K562 (cell line): ENCODE measurements at regions not wholly inside any gene's neighbourhood (a gene's known extent, or its start where the extent isn't known, plus 50 kb on each side); places are given as distances from the start of the nearest gene placed in this dataset.

Experiments used
- ATAC-seq: fragments of 200-7000 bp; cut with Tn5 transposase; 3 replicates; pipeline ENCODE4 v1.9.1; 2020; ENCODE audit warnings: moderate library complexity
- BruUV-seq: library from RNA; stranded (reverse); fragments of 400-500 nt; replicated peaks from 2 replicates; lab custom pipeline; 2021; lab: Mats Ljungman, UMichigan
- CTCF ChIA-PET: fragments of 300-600 bp; formaldehyde crosslinking; extraction: SDS; loops from one replicate; lab custom pipeline; 2021; ENCODE audit warnings: low intra/inter-chr PET ratio; lab: Yijun Ruan, JAX
- POLR2A ChIA-PET: fragments of 300-600, 350-650 bp; sonication (Branson Sonifier 250); formaldehyde crosslinking; extraction: SDS; loops from one replicate; lab custom pipeline; 2021; ENCODE audit warnings: antibody characterized with exemption, inconsistent platforms; lab: Yijun Ruan, JAX
- DNase-seq, 4 experiments: peaks; one replicate each; pipeline versions ENCODE4 v3.0.0 to v3.0.0-alpha.2; 2011 to 2018; ENCODE audit warnings: low spot score in 3 of 4, mixed read lengths in 3 of 4; ENCODE audit errors: extremely low read depth in 1 of 4
- FAIRE-seq: peaks from 2 replicates; lab custom pipeline; 2011; peaks lifted over from hg19 to GRCh38; lab: Jason Lieb, UNC
- H2AFZ ChIP-seq: 2 replicates; pipeline ENCODE4 v1.6.0; 2011; ENCODE audit warnings: low read depth, low read length, control low read depth, inconsistent platforms
- H3K27ac ChIP-seq: fragments of 200-600 bp; 3 replicates; pipeline ENCODE4 v1.8.0; 2011; ENCODE audit warnings: low read depth, mild to moderate bottlenecking, control low read depth, inconsistent platforms, low read length, moderate library complexity, mixed read lengths; ENCODE audit errors: extremely low read depth
- H3K27me3 ChIP-seq, 2 experiments: fragments of 300-600 bp in 1 of 2; 2 replicates in 1 of 2; 3 replicates in 1 of 2; pipeline versions ENCODE4 v1.6.0 to v1.8.0; 2011; ENCODE audit warnings: inconsistent platforms in 2 of 2, low read length in 2 of 2, mild to moderate bottlenecking in 1 of 2, mixed read lengths in 1 of 2, moderate library complexity in 1 of 2; ENCODE audit not compliant: control insufficient read depth in 2 of 2, insufficient read depth in 2 of 2
- H3K36me3 ChIP-seq: fragments of 300-600 bp; 3 replicates; pipeline ENCODE4 v1.8.0; 2011; ENCODE audit warnings: mild to moderate bottlenecking, low read length, inconsistent platforms; ENCODE audit not compliant: control insufficient read depth, insufficient read depth
- H3K4me1 ChIP-seq, 2 experiments: fragments of 200-600 bp in 1 of 2; replicated peaks in 1 of 2; 2 replicates in 1 of 2; 3 replicates in 1 of 2; pipeline versions ENCODE4 v1.5.1 to v1.8.0; 2011; ENCODE audit warnings: inconsistent platforms in 2 of 2, low read length in 2 of 2, mild to moderate bottlenecking in 1 of 2, mixed read lengths in 1 of 2, moderate library complexity in 1 of 2; ENCODE audit not compliant: control insufficient read depth in 2 of 2, insufficient read depth in 2 of 2
- H3K4me2 ChIP-seq: 2 replicates; pipeline ENCODE4 v1.6.1; 2011; ENCODE audit warnings: low read length, control low read depth, inconsistent platforms, mixed read lengths; ENCODE audit not compliant: insufficient read depth
- H3K4me3 ChIP-seq: fragments of 200-600 bp; sonication (generic), shearing (Covaris generic); 2 replicates; pipeline ENCODE4 v1.5.1; 2016; ENCODE audit warnings: control low read depth, inconsistent platforms
- H3K79me2 ChIP-seq: fragments of 200-600 bp; 3 replicates; pipeline ENCODE4 v1.8.0; 2011; ENCODE audit warnings: low read length, inconsistent platforms; ENCODE audit not compliant: control insufficient read depth, insufficient read depth
- H3K9ac ChIP-seq, 2 experiments: 2 replicates each; pipeline versions ENCODE4 v1.6.0 to v1.6.1; 2011; ENCODE audit warnings: low read depth in 2 of 2, low read length in 2 of 2, control low read depth in 1 of 2, inconsistent platforms in 1 of 2, mild to moderate bottlenecking in 1 of 2, mixed read lengths in 1 of 2; ENCODE audit not compliant: insufficient read depth in 1 of 2
- H3K9me1 ChIP-seq: one replicate; pipeline ENCODE4 v1.6.0; 2011; ENCODE audit warnings: inconsistent platforms, mild to moderate bottlenecking, low read length, moderate library complexity; ENCODE audit not compliant: control insufficient read depth, insufficient read depth
- H3K9me3 ChIP-seq: replicated peaks from 2 replicates; pipeline ENCODE4 v1.5.1; 2011; ENCODE audit warnings: low read depth, low read length, inconsistent platforms; ENCODE audit not compliant: control insufficient read depth, insufficient read depth
- H4K20me1 ChIP-seq: replicated peaks from 2 replicates; pipeline ENCODE4 v1.6.1; 2011; ENCODE audit warnings: low read length, inconsistent platforms, mixed read lengths; ENCODE audit not compliant: control insufficient read depth, insufficient read depth
- PBX2 ChIP-seq, 2 experiments: IDR thresholded peaks in 1 of 2; conservative IDR thresholded peaks in 1 of 2; 2 replicates each; pipeline ENCODE4 v1.6.1; 2016; ENCODE audit warnings: low read depth in 2 of 2, mild to moderate bottlenecking in 1 of 2, missing compliant biosample characterization in 1 of 2, missing genetic modification characterization in 1 of 2, moderate library complexity in 1 of 2
- ZBTB7A ChIP-seq: IDR thresholded peaks from 2 replicates; pipeline ENCODE4 v1.6.1; 2011; ENCODE audit warnings: low read depth, mild to moderate bottlenecking, low read length, moderate library complexity, borderline replicate concordance; ENCODE audit not compliant: control insufficient read depth
- whole genome bisulfite sequencing: fragments of 100-300 bp; shearing (Covaris generic); methylation state at CpG from one replicate; pipeline ENCODE4 v1.1.6; 2016; ENCODE audit warnings: low coverage, mixed read lengths; ENCODE audit not compliant: insufficient coverage; ENCODE audit errors: missing lambda C conversion rate; 5-methylcytosine and 5-hydroxymethylcytosine counted together
- in situ Hi-C: fragments of 300-500 bp; cut with MboI; formaldehyde crosslinking; loops from 4 replicates; pipeline ENCODE4 v1.15.0; 2018; ENCODE audit warnings: inconsistent platforms, mixed read lengths
- intact Hi-C: fragments of 100-400 bp; cut with micrococcal nuclease; formaldehyde crosslinking; loops from 2 replicates; pipeline ENCODE4 v1.14.2; 2022

GRCh38 chr17:68682903-68683302, 81.7 kb upstream of the FAM20A start:
- in situ Hi-C loops, result no loop called here
- 0% methylated on average over 5 of the region's 5 CpGs for WGBS
- H3K9me3 ChIP-seq, result no peaks in the 10 kb centered on the region
- no peak overlapping the region for H3K4me2 ChIP-seq
- FAIRE-seq (no peak), DNase-seq (no peak), ATAC-seq (no peak)
- POLR2A ChIA-PET, result no interaction called here
- no peak overlapping the region for H3K4me3 ChIP-seq
- no peaks in the 10 kb centered on the region for H3K79me2 ChIP-seq
- H3K36me3 ChIP-seq, result no peaks in the 10 kb centered on the region
- H3K9me1 ChIP-seq, result no peaks in the 10 kb centered on the region
- intact Hi-C loops, result no loop called here
- CTCF ChIA-PET, result no interaction called here
- no peak overlapping the region for H3K27ac ChIP-seq
- H3K27me3 ChIP-seq, result peaks cover 2 to 20% of the 10 kb centered on the region in 2 experiments; a peak in 3 of 5 replicates
- BruUV-seq, result no TSS peak
- H3K4me1 ChIP-seq, result no peaks in the 10 kb centered on the region
- no peak overlapping the region for H3K9ac ChIP-seq
- no peaks in the 10 kb centered on the region for H4K20me1 ChIP-seq
- no peak overlapping the region for H2AFZ ChIP-seq
- TF ChIP-seq ZBTB7A (no peak), PBX2 (CRISPR knock-in tag; IDR thresholded peaks at IDR 0.05; ENCODE audit: low read depth) (no peak), PBX2 (tag; conservative IDR thresholded peaks at IDR 0.05; ENCODE audit: low read depth) (peak; percentile 33; the same call in 1 of the 2 replicates)
